ENCODE measurements at regions not wholly inside any gene's neighbourhood (a gene's known extent, or its start where the extent isn't known, plus 50 kb on each side); places are given as distances from the start of the nearest gene placed in this dataset.
"Not testable (repeated sequence)": the region's sequence is repeated elsewhere in the genome, so short reads cannot be mapped to it uniquely, and the experiment has no call there.

DNA sequence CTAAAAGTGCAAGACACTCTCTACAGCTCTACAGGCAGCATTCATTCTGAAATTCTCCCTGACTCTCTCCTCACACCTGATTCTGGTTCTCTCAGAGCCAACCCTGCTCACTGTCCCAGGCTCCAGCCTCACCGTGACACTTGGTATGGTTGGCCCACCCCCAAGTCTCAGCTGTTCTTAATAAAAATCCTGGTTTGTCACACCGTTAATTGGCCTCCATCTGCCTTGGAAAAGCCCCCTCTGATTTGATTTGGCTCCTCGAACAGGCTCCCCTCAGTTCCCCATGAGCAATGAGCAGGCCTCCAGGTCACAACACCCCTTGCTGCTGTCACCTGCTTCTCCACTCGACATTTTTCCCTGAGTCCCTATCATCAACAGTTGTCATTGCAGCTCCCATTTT, 507.3 kb upstream of the AUTS2 start:
- no peak for DNase-seq (ENCODE audit: low spot score)

DNA sequence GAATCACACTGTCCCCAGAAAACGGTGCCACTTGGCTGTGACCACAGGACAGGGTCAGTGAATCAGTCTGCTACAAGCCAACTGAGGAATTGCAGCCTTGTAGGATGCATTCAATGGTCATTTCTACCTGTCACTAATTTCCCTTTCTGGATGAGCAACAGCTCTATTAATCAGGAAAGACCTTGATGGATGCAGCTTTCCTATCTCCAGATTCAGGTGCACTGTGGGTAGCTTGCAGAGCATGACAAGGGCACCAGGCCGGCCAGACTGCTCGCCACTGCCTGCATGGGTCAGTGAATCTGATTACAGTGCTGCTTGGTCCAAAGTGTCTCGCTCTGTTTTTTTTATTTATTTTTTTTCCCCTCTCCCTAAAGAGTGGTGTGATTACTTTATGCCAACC, 506.8 kb upstream of the AUTS2 start:
- DNase-seq (ENCODE audit: low spot score): no peak

GRCh38 chr7:69095127-69095526, 503.1 kb upstream of the AUTS2 start:
- no peak for DNase-seq (ENCODE audit: low spot score)

- DNase-seq (ENCODE audit: low spot score): no peak
Measured at GRCh38 chr7:69095649-69096048, 502.6 kb upstream of the AUTS2 start.

DNA sequence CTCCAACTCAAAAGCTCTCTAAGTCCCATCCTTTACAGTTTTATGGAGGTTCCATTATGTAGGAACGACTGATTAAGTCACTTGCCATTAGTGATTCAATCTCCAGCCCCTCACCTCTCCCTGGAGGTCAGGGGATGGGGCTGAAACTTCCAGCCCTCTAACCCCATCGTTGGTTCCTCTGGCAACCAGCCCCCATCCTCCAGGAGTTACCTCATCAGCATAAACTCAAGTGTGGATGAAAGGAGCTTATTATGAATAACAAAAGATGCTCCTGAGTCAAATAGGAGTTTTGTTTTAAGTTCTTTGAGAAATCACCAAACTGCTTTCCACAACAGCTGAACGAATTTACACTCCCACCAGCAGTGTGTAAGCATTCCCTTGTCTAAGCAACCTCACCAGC, 494.3 kb upstream of the AUTS2 start:
- no peak for DNase-seq (ENCODE audit: low spot score)

DNA sequence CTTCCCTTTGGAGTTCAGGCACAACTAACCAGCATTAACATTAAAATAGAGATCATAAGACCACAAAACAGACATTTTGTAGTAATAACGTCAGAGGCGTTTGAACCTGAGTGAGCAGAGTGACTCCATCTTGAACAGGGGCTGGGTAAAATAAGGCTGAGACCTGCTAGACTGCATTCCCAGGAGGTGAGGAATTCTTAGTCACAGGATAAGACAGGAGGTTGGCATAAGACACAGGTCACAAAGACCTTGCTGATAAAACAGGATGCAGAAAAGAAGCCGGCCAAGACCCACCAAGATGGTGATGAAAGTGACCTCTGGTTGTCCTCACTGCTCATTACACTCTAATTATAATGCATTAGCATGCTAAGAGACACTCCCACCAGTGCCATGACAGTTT, 493.2 kb upstream of the AUTS2 start:
- DNase-seq (ENCODE audit: low spot score): no peak

- DNase-seq (ENCODE audit: low spot score): no peak
Measured at GRCh38 chr7:69105981-69106380, 492.3 kb upstream of the AUTS2 start.

- not testable (repeated sequence) for DNase-seq (ENCODE audit: low spot score)
Measured at GRCh38 chr7:69106449-69106848, 491.8 kb upstream of the AUTS2 start.

DNA sequence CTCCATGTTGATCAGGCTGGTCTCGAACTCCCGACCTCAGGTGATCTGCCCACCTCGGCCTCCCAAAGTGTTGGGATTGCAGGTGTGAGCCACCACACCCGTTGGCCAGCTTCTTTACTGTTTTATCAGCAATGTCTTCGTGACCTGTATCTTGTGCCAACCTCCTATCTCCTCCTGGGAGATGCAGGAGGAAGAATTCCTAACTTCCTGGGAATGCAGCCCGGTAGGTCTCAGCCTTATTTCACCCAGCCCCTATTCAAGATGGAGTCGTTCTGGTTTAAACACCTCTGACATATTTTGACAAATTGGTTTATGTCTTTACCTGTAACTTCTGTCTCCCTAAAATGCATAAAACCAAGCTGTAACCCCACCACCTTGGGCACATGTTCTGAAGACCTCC, 491.3 kb upstream of the AUTS2 start:
- not testable (repeated sequence) for DNase-seq (ENCODE audit: low spot score)

- DNase-seq (ENCODE audit: low spot score): no peak
Measured at GRCh38 chr7:69108097-69108496, 490.2 kb upstream of the AUTS2 start.

DNA sequence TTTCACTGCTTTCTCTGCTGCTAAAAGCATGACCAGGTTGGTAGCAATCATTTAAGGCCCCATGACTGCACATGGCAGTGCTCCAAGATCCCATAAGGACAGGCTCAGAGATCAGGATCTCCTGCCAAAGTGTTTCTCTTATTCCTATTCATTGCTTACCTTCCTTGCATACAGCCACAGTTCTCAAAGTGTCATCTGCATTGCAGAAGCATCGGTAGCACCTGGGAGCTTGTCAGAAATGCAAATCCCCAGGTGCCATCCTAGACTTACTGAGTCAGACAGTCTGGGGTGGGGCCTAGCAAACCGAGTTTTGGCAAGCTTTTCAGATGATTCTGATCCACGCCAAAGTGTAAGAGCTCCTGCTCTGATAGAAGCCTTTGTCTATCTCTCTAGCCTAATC, 489.0 kb upstream of the AUTS2 start:
- DNase-seq (ENCODE audit: low spot score): no peak

GRCh38 chr7:69109879-69110278, 488.4 kb upstream of the AUTS2 start:
- no peak for DNase-seq (ENCODE audit: low spot score)

GRCh38 chr7:69110450-69111050, 487.7 kb upstream of the AUTS2 start:
- DNase-seq (ENCODE audit: low spot score): no peak

DNA sequence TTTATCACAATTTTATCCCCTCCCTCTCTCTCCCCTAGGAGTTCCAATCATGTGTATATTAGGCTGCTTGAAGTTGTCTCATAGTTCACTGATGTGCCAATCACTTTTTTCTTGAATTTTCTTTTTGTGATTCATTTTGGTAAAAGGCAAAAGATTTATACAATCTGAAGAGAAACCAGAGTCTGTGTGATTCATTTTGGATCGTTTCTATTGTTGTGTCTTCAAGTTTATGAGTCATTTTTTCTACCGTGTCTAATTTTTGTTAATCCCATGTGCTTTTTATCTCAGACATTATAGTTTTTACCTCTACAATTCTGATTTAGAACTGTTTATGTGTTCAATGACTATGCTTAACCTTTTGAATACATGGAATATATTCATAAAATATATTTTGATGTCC, 483.9 kb upstream of the AUTS2 start:
- DNase-seq (ENCODE audit: low spot score): no peak

DNA sequence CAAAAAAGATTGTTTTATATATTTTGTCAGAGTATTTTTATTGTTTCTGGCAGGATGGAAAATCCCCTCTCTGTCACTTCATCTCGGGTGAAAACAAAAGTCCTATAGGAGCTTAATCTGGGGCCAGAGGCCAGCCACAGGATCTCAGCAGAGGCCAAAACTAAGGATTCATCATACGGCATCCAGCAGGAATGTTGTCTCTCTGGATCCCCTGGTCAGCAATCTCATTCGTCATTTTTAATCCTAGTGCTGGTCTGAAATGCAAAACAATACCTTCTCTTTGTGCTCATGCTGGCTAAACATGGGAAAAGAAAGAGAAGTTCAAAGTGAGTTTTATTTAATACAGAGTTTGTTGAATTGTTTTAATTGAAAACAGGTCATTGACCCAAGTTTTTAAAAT, 482.5 kb upstream of the AUTS2 start:
- DNase-seq (ENCODE audit: low spot score): no peak

- DNase-seq (ENCODE audit: low spot score): not testable (repeated sequence)
Measured at GRCh38 chr7:69116196-69116595, 482.1 kb upstream of the AUTS2 start.

DNA sequence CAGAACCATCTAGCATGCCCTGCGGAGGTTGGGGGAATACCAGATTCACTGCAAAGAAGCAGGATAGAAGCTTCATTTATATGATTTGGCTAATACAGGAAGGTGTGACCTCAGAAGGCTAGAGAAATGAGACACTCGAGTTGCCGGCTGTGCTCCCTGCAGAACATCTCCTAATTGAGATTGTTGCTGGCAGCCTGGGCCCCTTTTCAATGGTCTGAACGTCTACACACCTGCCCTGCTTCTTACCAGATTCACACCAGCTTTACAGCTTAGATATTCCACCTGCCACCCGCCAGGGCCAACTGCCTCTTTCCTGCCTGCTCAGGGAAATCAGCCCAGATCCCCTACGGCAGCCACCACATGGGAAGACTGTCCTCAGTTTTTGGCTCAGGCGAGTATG, 475.3 kb upstream of the AUTS2 start:
- DNase-seq (ENCODE audit: low spot score): no peak

GRCh38 chr7:69126896-69127479, 471.3 kb upstream of the AUTS2 start:
- no peak for DNase-seq (ENCODE audit: low spot score)

GRCh38 chr7:69129524-69129923, 468.8 kb upstream of the AUTS2 start:
- DNase-seq (ENCODE audit: low spot score): no peak

GRCh38 chr7:69129951-69130350, 468.3 kb upstream of the AUTS2 start:
- no peak for DNase-seq (ENCODE audit: low spot score)

DNA sequence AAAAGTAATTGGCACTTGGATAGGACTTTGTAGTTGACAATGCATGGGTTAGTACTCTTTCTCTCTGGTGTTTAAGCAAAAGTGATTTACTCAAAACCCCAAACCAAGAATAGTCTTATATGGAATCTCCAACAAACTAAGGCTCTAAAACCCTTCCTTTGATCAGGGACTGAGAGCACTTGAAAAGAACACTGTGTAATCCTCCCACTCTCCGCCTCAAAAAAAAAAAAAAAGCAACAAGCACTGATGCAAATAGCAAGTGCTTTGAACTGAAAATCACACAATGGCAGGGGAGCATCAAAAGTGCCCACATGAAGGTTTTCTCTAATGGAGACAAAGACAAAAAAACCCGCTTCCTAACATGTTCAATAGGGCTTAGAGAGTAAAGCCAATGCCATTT, 467.9 kb upstream of the AUTS2 start:
- no peak for DNase-seq (ENCODE audit: low spot score)

- DNase-seq (ENCODE audit: low spot score): no peak
Measured at GRCh38 chr7:69134316-69134715, 464.0 kb upstream of the AUTS2 start.

GRCh38 chr7:69147631-69148030, 450.6 kb upstream of the AUTS2 start:
- DNase-seq (ENCODE audit: low spot score): no peak
